ENCODE measurements at regions not wholly inside any gene's neighbourhood (a gene's known extent, or its start where the extent isn't known, plus 50 kb on each side); places are given as distances from the start of the nearest gene placed in this dataset.
"Not testable (repeated sequence)": the region's sequence is repeated elsewhere in the genome, so short reads cannot be mapped to it uniquely, and the experiment has no call there.

DNA sequence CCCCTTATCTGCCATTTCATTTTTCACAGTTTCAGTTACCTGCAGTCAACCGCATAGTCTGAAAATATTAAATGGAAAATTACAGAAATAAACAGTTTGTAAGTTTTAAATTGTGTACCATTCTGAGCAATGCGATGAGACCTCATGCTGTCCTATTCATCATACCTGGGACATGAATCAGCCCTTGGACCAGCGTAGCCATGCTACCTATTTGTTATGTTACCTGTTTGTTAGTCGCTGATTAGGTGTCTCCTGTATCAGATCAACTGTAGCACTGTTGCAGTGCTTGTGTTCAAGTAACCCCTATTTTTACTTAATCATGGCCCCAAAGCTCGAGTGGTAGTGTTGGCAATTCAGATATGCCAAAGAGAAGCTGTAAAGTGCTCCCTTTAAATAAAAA, 492.2 kb upstream of the AADAT start:
- DNase-seq (ENCODE audit: low spot score), result no peak

DNA sequence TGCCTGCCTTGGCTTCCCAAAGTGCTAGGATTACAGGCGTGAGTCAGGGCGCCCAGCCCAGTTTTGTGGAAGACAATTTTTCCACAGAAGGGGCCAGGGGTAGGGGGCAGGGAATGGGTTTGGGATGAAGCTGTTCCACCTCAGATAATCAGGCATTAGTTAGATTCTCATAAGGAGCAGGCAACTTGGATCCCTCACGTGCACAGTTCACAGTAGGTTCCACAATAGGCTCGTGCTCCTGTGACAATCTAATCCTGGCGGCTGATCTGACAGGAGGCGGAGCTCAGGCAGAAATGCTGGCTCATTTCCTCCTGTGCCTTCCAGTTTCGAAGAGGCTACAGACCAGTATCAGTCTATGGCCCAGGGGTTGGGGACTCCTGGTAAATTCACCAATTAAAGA, 491.6 kb upstream of the AADAT start:
- no peak for DNase-seq (ENCODE audit: low spot score)

DNA sequence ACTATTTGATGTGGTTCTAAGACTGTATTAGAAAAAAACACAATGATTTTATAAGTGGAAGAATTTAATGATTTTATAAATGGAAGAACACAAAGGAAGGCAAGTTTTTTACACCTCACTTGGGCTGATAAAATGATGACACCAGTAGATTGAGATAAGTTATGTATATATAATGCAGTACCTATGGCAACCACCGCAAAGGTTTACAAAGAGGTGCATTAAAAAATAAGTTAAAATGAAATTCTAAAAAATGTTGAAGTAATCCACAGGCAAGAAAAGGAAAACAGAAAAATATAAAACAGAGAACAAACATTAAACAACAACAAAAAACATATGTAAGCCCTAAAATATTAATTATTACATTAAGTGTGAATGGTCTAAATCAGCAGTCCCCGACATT, 490.9 kb upstream of the AADAT start:
- no peak for DNase-seq (ENCODE audit: low spot score)

DNA sequence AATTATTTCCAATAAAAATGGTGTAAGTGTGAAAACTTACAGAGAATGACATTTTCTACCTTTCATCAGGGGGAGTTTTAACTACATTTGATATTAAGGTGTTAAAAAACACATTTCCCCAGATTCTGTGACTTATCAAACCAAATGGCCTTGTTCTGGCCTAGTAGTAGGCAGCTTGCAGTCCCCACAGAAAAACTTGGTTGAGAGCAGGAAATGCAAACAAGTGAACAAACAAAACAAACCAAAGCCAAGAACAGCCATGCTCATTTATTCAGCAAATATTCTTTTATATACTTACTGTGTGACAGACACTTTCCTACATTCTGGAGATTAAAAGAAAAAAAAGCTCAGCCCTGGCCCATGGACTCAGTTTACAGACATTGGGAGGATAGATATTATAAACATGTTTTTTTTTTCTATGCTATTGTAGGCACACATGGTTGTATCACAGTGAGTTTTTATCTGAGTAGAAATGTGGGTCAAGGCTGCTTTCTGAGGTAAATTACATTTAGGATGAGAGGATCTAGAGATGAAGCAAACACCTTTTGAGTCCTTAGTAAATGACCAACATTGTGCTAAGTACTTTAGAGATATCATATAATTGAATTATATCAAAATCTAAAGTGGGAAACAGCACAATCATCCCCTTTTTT, 449.2 kb upstream of the AADAT start:
- no peak for DNase-seq (ENCODE audit: low spot score)

DNA sequence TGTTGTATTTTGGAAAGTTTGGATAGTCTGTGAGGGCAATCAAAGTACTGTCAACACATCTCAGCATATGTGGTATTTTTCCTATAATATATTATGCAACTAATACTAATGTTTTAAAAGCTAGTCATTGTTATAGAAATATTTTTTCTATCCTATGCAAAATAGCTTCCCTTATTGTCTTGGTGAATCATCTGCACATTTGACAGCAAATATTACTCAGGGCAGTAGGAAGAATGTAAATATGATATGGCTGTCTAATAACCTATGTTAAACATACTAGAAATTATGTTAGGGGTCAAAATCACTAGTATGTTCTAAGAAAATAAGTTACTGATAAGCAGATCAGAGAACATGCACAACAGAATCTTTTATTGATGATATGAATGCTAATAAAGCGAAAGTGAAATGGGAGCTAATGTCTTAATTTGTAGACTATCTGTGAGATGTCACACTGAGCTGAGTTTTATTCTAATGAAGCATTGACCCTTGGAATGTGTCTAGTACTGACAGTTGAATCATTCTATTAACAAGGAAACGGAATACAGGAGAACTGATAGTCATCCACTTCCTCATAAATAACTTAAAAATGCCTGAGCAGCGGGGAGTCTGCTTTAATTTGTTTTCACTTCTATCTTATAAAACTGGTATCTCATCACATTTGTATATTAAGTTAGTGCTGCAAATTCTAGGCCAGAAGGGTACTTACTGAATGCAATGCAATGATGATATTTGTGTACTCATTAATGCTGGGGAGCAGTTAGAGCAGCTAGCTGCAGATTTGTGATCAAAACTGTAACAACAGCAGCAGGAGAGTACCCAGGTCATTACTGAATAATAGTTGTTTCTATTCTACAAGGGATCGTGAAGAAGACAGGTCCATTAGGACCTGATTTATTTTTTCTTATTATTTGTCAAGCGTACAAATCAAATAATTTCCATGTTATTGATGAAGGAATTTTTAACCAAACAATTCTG, 440.3 kb upstream of the AADAT start:
- DNase-seq (ENCODE audit: low spot score), result no peak

DNA sequence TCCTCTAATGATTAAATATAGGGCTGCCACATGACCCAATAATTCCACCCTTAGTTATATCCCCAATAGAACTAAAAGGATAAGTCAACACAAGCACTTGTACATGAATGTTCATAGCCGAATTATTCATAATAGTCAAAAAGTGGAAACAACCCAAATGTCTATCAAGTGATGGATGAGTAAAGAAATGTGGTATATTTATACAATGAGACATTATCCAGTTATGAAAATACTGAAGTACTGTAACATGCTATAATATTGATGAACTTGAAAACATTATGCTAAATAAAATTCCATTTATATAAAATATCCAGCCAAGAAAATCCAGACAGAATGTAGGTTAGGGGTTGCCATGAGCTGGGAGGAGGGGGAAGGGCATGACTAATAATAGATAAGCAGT, 436.7 kb upstream of the AADAT start:
- DNase-seq (ENCODE audit: low spot score), result no peak

DNA sequence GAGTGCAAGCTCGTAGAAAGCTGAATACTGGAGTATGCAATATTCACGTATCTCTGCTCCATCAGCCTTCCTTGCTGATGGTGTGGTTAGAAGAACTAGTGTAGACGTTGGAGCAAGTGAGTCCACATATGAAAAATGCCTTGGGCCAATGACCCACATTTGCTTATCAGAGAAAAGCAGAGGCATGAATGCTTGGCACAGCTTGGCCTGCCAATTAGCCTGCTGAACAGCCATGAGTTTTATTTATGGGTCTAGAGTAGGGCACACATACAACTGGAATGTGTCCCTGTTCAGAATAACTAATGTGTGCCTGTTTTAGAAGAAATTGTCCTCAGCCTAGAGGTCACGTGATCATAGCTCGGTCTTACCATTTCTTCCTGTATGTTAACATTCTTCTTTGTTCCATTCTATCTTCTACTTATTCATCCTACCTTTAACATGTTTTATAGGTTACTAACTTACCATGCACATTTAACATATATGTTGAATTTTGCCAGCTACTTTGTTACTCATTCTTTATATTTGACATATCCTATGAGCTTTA, 432.7 kb upstream of the AADAT start:
- DNase-seq (ENCODE audit: low spot score), result no peak

DNA sequence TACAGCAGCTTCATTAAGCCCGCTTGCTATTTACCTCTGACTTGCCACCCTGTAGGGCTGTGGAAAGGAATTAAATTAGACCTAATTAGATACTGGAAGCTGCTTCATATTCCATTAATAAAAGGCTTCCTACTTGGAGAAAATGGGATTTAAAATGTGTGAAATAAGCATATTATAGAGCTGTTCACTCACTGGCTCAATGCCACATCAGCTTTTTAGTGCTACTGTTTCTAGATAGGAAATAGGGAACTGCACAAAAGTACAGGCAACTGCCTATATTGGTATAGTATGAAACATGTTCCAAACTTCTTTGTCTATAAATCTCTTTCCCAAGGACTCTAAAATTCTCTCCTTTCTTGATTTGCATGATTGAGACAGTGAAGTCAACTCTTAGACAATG, 407.9 kb upstream of the AADAT start:
- DNase-seq (ENCODE audit: low spot score), result no peak

DNA sequence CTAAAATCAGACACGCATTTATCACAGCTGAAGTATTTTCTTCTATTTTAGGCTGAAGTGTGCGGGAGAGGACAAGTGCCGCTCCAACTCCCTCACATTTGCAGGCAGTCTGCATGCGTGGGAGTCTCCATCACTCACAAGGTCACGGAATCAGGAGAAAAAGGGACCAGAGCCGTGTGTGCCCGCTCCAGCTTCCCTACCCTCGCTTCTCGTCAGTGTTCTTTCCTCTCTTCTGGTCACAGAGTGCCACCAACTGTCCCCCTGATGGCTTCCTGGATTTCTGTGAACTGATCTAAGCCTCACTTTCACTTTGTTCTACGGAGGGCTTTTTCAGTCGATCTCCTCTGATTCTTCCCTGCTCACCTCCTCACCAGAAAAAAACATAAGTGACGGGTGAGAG, 407.4 kb upstream of the AADAT start:
- DNase-seq (ENCODE audit: low spot score), result no peak

DNA sequence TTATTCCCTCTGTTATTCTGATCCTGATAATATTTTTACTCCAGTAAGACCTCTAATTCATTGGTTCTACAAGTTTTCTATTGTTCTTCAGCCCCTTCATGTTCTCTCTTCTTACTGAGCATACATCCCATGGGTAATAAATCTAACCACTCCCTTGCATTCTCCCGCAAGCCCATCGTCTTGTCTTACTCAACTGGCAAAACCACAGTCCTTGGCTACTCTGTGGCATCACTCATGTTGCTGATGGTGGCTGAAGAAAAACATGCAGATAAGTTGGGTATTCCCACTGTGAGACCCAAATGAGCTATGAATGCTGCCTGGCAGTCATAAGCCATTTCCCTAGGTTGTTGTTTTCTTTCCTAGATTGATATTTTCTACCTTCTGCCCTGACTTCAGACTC, 402.2 kb upstream of the AADAT start:
- no peak for DNase-seq (ENCODE audit: low spot score)

DNA sequence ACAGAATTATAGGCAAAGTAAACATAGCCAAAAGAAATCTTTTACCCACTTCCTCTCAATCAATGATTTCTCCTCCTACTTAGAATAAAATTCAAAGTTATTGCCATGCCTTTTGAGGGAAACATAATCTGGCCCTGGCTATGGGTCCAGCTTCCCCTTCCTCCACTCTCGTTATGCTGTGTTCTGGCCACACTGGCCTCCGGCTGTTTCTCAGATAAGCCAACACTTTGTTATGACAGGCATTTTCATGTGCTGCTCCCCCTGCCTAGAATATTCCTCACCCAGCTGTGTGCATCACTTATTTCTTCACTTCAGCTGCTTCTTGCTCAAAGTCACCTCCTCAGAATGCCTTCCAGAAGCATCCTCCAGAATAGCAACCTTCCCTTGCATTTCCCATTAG, 386.6 kb upstream of the AADAT start:
- no peak for DNase-seq (ENCODE audit: low spot score)

DNA sequence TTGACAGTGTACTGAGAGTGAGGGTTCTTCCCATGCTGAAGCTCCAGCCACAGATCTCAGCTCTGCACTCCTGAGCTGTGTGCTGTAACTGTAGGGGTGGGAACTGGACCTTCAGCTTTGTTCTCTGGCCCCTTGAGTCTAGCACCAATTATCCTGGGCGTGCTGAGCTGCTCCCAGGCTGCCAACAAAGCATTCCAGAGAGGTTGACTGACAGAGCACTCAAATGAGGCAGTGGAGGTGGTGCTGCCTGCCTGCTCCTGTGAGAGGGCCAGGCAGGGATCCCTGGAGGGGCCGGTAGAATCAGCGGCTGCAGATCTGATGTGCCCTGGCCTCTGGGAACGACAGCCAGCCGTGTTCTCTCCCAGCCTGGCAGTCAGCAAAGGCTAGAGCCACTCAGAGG, 375.7 kb upstream of the AADAT start:
- no peak for DNase-seq (ENCODE audit: low spot score)

DNA sequence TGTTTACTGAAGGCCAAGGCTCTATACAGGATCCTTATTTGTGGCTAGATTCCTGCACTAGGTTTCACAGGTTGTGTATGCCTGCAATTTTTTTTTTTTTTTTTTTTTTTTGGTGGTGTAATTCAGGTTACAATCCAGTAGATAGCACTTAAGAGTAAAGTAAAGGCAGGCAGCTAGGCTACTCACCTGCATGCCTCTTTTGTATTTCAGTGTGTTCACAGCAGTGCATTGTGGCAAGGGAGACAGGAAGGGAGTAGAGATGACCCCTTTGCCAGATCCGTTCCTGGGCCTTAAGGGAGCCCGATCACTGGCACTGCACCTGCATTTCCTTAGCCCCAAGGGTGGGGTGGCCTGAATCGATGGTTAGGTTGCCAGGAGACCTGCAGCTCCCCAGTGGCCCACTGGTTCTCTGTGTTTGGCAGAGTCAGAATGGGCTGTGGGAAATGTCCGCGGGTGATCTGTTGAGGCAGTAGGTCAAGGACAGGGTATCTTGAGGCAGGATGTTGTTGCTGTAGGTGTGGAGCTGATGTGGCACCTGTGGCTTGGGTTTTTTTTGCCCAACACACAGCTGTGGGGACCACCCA, 374.9 kb upstream of the AADAT start:
- DNase-seq (ENCODE audit: low spot score), result no peak

DNA sequence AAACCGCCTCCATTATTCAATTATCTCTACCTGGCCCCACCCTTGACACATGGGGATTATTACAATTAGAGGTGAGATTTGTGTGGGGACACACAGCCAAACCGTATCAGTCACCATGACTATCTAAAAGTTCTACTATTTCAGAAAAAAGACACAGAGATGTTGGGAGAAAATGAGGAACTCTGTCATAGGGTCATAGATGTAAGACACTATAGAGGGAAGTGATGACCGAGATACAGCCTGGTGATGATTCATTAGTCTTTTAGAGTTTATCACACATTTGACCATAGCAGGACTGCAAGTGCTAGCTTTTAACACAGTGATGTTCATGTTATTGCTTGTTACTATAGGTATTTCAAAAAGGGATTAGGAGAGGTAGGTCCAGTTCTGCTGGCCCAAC, 357.0 kb upstream of the AADAT start:
- no peak for DNase-seq (ENCODE audit: low spot score)

DNA sequence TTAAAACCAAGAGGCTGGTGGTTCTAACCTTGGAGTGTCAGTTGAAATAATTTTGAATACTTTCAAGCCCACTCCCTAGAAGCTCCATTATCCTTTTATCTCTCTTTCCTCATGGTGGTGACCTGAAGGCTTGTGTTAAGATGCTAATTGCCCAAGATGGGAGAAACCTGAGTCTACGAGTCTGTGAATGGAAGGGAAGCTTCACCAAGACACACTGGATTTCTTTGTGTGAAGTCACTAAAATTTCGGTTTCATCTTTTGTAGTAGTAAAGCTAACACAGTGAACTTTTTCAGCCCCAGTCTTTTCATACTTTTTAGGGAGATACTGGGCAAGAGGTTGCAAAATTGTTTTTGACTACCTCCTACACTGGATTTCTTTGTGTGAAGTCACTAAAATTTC, 351.4 kb upstream of the AADAT start:
- DNase-seq (ENCODE audit: low spot score), result not testable (repeated sequence)

DNA sequence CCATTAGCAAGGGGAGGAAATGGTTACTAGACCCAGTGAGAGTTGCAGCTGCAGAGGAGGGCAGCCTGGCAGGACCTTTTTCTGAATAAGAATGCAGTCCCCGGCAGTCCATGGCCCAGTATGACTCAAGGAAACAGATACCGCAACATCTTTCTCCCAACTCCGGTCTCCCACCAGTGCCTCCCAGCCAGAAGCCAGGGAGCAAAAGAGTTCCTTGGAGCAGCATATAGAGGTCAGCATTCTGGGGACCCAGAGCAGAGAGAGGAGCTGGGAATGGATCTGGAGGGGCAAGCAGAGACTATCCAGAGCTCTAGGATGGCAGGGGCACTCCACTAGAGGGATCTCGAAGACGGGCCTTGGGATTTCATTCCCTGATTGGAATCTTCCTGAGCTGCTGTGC, 339.2 kb upstream of the AADAT start:
- DNase-seq (ENCODE audit: low spot score), result no peak

DNA sequence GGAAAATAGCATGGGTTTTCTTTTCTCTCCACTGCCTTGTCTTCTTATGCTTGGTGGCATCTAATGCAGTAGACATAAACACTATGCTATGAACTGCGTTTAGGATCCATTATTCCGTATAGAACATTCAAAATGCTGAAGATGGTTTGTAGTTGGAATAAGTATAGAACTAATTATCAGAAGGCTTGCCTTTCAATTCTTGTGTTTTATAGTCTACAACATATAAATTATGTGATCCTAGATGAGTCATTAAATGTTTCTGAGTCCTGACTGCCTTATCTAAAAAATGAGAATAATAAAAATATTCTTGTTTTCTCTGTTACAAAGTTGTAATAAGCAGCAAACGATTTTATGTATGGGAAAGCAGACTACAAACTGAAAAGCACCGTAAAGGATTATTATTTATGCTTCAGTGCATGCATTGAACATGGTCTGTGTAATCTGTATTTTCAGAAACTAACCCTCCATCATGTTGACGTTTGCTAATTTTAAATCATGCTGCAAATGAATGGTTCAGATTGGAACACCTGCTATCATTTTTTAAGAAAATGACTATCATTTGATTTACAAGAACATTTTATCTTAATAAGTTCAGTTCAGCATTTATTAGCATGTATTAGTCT, 335.9 kb upstream of the AADAT start:
- no peak for DNase-seq (ENCODE audit: low spot score)

DNA sequence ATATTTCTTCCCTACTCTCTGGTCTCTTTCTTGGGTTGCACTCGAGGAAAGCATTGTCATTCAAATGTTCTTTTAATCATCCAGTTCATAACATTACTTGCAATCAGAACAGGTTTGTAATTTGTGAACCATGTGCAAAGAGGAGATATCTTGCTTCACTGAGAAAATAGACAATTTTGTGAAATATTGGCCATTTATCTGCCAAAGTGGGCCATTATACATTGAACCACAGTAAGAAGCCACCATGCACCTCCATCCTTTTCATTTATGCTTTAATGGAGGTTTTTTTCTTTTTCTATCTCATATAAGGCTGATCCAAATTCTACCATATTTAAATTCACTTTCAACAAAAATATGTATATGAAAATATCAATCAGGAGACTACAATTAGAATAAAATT, 335.3 kb upstream of the AADAT start:
- DNase-seq (ENCODE audit: low spot score), result no peak

DNA sequence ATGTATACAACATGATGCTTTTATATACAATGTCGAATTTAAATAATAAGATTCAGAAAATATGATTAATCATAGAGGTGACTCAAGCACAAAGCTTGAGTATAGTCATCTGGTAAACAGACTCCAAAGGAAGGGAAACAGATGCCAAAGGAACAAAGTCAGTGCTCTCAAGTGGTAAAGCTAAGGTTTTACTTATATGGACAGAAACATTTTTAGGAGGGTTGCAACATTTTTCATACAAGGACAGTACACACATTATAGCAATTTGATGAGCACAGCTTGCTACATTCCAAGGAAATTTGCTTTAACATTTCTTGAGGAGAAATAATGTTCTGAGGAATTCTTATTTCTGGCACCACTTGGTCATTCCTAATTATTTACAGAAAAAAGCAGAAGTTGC, 333.4 kb upstream of the AADAT start:
- DNase-seq (ENCODE audit: low spot score), result peak; percentile 30

DNA sequence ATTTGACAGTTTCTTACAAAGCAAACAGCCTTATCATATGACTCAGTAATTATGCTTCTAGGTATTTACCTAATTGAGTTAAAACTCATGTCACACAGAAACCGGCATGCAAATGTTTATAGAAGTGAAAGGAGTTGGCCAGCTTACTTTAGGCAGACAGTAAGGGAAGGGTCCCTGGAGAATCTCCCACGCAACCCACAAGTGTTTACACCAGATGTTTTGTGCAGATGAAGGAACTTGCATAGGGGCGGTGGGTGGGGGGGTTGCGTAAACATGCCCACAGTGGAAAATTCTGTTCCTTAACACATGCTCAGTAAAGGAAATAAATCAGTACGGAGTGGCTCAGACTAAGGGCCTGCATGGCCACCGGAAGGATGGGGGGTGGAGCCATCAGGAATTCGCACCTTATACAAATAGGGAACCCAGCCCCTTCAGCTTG, 330.5 kb upstream of the AADAT start:
- no peak for DNase-seq (ENCODE audit: low spot score)

DNA sequence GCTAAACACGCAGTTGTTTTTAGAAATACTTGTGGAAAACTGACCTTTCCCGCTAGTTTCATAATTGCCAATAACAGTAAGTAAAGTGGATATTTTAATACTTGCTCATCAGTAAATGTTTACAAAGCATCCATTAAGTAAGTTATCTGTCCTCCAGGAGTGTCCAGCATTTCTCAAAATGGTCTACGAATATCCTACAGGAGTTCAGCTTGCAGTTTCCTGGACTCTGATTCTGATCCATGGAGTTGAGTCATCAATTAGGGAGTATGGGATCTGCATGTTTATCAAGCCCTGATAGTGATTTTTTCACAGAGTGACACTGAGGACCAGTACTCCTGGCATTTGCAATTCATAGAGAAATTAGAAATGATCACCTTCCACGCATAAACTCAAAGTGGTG, 325.2 kb upstream of the AADAT start:
- no peak for DNase-seq (ENCODE audit: low spot score)

DNA sequence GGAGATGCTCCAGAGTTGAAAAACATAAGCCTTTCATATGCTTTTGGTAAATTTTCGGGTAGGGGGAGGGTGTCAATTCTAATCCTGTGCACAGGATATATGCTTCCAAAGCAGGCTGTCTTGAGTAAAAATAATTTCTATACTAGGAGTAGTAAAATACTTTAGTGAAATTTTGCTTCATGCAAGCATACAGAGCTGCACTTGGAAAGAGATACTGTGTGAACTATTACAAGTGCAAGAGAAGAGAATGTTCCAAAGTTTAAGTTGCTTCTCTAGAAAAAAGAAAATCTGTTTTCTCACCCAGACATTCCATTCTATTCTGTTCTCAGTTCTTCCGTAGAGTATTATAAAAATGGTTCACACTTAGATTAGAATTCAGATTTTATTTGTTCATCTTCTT, 324.6 kb upstream of the AADAT start:
- DNase-seq (ENCODE audit: low spot score), result no peak

Measured in AG08395 (cell line).